Endothelial cell of umbilical vein (primary cell): ENCODE measurements at regions not wholly inside any gene's neighbourhood (a gene's known extent, or its start where the extent isn't known, plus 50 kb on each side); places are given as distances from the start of the nearest gene placed in this dataset.

Experiments
- GATA2 ChIP-seq: IDR thresholded peaks from 2 replicates; pipeline ENCODE4 v1.7.0; 2011; ENCODE audit warnings: low read depth, mild to moderate bottlenecking, moderate library complexity, mixed read lengths, low read length; ENCODE audit not compliant: insufficient read length, insufficient read depth
- POLR2A ChIP-seq: IDR thresholded peaks from 2 replicates; pipeline ENCODE4 v1.6.1; 2012; ENCODE audit warnings: low read depth, mild to moderate bottlenecking, control low read depth, low read length

DNA sequence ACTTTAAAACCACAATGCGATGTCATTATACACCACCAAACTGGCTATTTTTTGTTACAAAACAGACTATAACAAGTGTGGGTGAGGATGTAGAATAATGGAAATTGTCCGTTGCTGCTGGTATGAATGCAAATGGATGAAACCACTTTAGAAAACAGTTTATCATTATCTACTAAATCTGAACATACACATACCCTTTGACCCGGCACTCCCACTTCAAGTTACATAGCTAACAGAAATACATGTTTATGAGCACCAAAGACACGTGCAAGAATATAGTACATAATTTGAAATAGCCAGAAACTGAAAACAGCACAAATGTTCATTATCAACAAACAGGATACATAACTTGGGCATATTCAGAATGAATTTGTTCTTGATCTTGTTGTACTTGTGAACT is 206.4 kb upstream of the CHAC2 start:
- TF ChIP-seq POLR2A (no peak), GATA2 (no peak)
